Endothelial cell (in vitro differentiated cells): ENCODE measurements at regions not wholly inside any gene's neighbourhood (a gene's known extent, or its start where the extent isn't known, plus 50 kb on each side); places are given as distances from the start of the nearest gene placed in this dataset.

Experiments
- DNase-seq: peaks from one replicate; pipeline ENCODE4 v3.0.0; 2021; ENCODE audit warnings: low spot score
- H3K27ac Mint-ChIP-seq: one replicate; pipeline ENCODE4 v1.8.0; 2021; ENCODE audit warnings: mixed read lengths, inconsistent platforms; ENCODE audit not compliant: unreplicated experiment
- H3K27me3 Mint-ChIP-seq: one replicate; pipeline ENCODE4 v1.8.0; 2021; ENCODE audit warnings: mild to moderate bottlenecking, moderate library complexity, mixed read lengths, inconsistent platforms; ENCODE audit not compliant: unreplicated experiment
- H3K36me3 Mint-ChIP-seq: one replicate; pipeline ENCODE4 v1.8.0; 2021; ENCODE audit warnings: mild to moderate bottlenecking, low read depth, mixed read lengths, inconsistent platforms; ENCODE audit not compliant: unreplicated experiment
- H3K4me1 Mint-ChIP-seq: one replicate; pipeline ENCODE4 v1.8.0; 2021; ENCODE audit warnings: mild to moderate bottlenecking, mixed read lengths, inconsistent platforms; ENCODE audit not compliant: unreplicated experiment
- H3K4me3 Mint-ChIP-seq: one replicate; pipeline ENCODE4 v1.8.0; 2021; ENCODE audit warnings: mild to moderate bottlenecking, mixed read lengths, inconsistent platforms; ENCODE audit not compliant: unreplicated experiment
- H3K9me3 Mint-ChIP-seq: one replicate; pipeline ENCODE4 v1.8.0; 2021; ENCODE audit warnings: mixed read lengths, inconsistent platforms; ENCODE audit not compliant: unreplicated experiment
- TF ChIP-seq, protein P1 (sequence below): fragments of 200-600 bp; sonication (generic); IDR thresholded peaks from one replicate; pipeline ENCODE4 v1.5.0; 2021; ENCODE audit warnings: antibody characterized with exemption; ENCODE audit not compliant: unreplicated experiment

GRCh38 chr6:2560140-2560818 lies 190.4 kb downstream of the MYLK4 start:
- no peak overlapping the region for H3K27ac Mint-ChIP-seq
- H3K4me1 Mint-ChIP-seq = peaks cover 5% of the 10 kb centered on the region
- no peaks in the 10 kb centered on the region for H3K9me3 Mint-ChIP-seq
- no peak overlapping the region for H3K4me3 Mint-ChIP-seq
- no peaks in the 10 kb centered on the region for H3K36me3 Mint-ChIP-seq
- DNase-seq = no peak
- TF ChIP-seq, protein P1, sequence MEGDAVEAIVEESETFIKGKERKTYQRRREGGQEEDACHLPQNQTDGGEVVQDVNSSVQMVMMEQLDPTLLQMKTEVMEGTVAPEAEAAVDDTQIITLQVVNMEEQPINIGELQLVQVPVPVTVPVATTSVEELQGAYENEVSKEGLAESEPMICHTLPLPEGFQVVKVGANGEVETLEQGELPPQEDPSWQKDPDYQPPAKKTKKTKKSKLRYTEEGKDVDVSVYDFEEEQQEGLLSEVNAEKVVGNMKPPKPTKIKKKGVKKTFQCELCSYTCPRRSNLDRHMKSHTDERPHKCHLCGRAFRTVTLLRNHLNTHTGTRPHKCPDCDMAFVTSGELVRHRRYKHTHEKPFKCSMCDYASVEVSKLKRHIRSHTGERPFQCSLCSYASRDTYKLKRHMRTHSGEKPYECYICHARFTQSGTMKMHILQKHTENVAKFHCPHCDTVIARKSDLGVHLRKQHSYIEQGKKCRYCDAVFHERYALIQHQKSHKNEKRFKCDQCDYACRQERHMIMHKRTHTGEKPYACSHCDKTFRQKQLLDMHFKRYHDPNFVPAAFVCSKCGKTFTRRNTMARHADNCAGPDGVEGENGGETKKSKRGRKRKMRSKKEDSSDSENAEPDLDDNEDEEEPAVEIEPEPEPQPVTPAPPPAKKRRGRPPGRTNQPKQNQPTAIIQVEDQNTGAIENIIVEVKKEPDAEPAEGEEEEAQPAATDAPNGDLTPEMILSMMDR = no peak
- H3K27me3 Mint-ChIP-seq = peaks cover 5% of the 10 kb centered on the region

DNA sequence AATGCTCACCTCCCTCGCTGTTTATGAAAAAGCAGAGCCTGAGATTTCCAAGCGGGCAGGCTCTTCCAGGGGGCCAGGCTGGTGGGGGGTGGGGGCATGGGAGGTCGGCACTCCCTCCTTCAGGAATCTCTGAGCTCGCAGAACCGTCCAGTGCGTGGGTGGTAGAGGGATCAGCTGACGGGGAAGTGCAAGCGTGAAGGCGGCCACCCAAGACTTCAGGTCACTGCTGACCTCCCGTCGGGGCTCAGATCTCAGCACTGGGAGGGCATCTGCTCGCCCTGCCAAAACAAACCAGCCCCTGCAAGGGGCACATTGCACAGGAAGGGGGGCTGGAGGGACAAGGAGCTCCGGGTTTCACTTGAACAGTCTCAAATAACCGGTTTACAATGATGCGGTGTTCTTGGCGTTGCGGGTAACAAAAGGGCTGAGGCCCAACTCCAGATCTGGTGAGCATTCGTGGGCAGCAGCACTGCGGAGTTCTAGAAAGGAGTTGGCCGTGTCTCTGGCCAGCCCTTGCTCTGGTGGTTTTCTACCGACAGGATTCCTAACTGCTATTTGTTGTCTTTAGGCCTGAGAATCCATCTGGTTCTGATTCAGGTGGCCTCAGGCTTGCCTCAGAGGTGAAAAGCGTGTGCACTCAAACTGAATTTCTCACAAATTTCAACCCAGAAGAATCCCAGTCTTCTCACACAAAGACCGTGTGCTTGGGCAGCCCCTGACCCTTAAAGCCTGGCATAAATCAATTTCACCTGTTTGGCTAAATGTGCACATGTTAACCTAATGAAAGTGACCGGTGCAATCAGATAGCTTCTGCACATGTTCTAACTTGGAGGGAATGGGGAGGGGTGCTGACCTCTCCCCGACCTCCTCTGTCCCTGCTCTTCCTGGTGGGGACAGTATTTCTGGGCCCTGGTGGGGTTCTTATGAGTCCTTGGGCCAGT lies 191.6 kb downstream of the MYLK4 start:
- Mint-ChIP-seq H3K36me3 (no peaks in the 10 kb centered on the region), H3K9me3 (no peaks in the 10 kb centered on the region), H3K27ac (no peak overlapping the region), H3K4me1 (peaks cover 5% of the 10 kb centered on the region), H3K27me3 (peaks cover 5% of the 10 kb centered on the region), H3K4me3 (no peak overlapping the region)
- TF ChIP-seq, protein P1 = no peak
- DNase-seq = no peak

DNA sequence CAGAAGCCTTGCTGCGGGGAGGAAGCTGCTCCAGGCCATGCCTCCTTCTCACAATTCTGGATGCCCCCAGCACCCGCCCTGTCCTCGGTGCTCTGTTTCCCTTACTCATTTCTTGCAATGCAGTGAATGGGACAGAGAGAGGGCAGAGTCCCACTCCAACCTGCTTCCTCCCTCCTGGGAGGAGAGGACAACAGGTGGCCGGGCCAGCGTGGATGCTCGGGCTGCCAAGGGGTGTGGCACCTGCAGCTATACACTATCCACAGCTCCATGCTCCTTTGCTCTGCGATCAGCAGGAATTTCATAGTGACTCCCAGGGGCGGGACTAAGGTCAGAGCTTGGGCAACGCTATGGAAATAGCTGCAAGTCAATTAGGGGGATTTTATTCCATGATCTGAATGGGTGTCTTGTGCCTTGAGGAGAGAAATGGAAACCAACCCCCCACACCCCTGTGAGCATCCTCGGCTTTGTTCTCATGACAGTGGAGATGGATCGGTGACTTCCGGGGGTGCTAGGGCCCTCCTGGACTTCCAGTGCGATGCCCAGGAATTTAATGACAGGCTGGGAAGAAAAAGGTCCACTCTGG lies 192.5 kb downstream of the MYLK4 start:
- no peak overlapping the region for H3K4me3 Mint-ChIP-seq
- H3K36me3 Mint-ChIP-seq = no peaks in the 10 kb centered on the region
- TF ChIP-seq, protein P1 = no peak
- H3K4me1 Mint-ChIP-seq = peaks cover 5% of the 10 kb centered on the region
- DNase-seq = no peak
- no peak overlapping the region for H3K27ac Mint-ChIP-seq
- H3K9me3 Mint-ChIP-seq = no peaks in the 10 kb centered on the region
- H3K27me3 Mint-ChIP-seq = peaks cover 5% of the 10 kb centered on the region

- Mint-ChIP-seq H3K36me3 (no peaks in the 10 kb centered on the region), H3K4me1 (peaks cover 5% of the 10 kb centered on the region), H3K27ac (no peak overlapping the region), H3K4me3 (no peak overlapping the region), H3K9me3 (no peaks in the 10 kb centered on the region), H3K27me3 (peaks cover 5% of the 10 kb centered on the region)
- TF ChIP-seq, protein P1 = no peak
- DNase-seq = no peak
Observed at GRCh38 chr6:2557181-2557720, 193.5 kb downstream of the MYLK4 start.
